ENCODE measurements at regions not wholly inside any gene's neighbourhood (a gene's known extent, or its start where the extent isn't known, plus 50 kb on each side); places are given as distances from the start of the nearest gene placed in this dataset.
"Not testable (repeated sequence)": the region's sequence is repeated elsewhere in the genome, so short reads cannot be mapped to it uniquely, and the experiment has no call there.

- ATAC-seq; FAIRE-seq; H3K9ac ChIP-seq (ENCODE audit: insufficient read depth, low read depth, low read length); H3K4me2 ChIP-seq (ENCODE audit: low read depth, low read length); CTCF ChIA-PET (ENCODE audit: low intra/inter-chr PET ratio, low total read pairs); H3K9me3 ChIP-seq (ENCODE audit: low read length); H3K4me3 ChIP-seq (replicated peaks in 1 of 3; ENCODE audit: insufficient read depth in 1 of 3, low read depth in 2 of 3, low read length in 3 of 3); H2AFZ ChIP-seq (ENCODE audit: low read length); H3K4me1 ChIP-seq (ENCODE audit: insufficient read depth, low read length); intact Hi-C loops (cut with micrococcal nuclease; ENCODE audit: unreplicated experiment); DNase-seq (ENCODE audit: low spot score); BruUV-seq (replicated peaks); H4K20me1 ChIP-seq (ENCODE audit: insufficient read depth, low read length); POLR2A ChIA-PET; H3K27me3 ChIP-seq (ENCODE audit: control insufficient read depth in 1 of 2, insufficient read depth in 2 of 2, low read length in 2 of 2); H3K36me3 ChIP-seq (replicated peaks in 1 of 2; ENCODE audit: control insufficient read depth in 1 of 2, insufficient read depth in 2 of 2, low read length in 2 of 2); H3K27ac ChIP-seq (ENCODE audit: extremely low read length, insufficient read depth, low read length); H3K79me2 ChIP-seq (ENCODE audit: insufficient read depth, low read length); in situ Hi-C loops (cut with HindIII; ENCODE audit: extremely low pct_ligation_motif_present, low pct_unique_long_range_greater_than_20kb): not testable (repeated sequence)
- WGBS (ENCODE audit: low lambda C conversion rate), result 100% methylated on average over 1 of the region's 4 CpGs
These were observed 306.2 kb upstream of the PLGLB1 start for GRCh38 chr2:87327648-87328371.

GRCh38 chr2:87329529-87329928, 307.9 kb upstream of the PLGLB1 start:
- H3K27me3 ChIP-seq (ENCODE audit: control insufficient read depth in 1 of 2, insufficient read depth in 2 of 2, low read length in 2 of 2); H3K36me3 ChIP-seq (replicated peaks in 1 of 2; ENCODE audit: control insufficient read depth in 1 of 2, insufficient read depth in 2 of 2, low read length in 2 of 2); BruUV-seq (replicated peaks); H3K4me1 ChIP-seq (ENCODE audit: insufficient read depth, low read length); CTCF ChIA-PET (ENCODE audit: low intra/inter-chr PET ratio, low total read pairs); POLR2A ChIA-PET; FAIRE-seq; H2AFZ ChIP-seq (ENCODE audit: low read length); H4K20me1 ChIP-seq (ENCODE audit: insufficient read depth, low read length); in situ Hi-C loops (cut with HindIII; ENCODE audit: extremely low pct_ligation_motif_present, low pct_unique_long_range_greater_than_20kb); H3K4me3 ChIP-seq (replicated peaks in 1 of 3; ENCODE audit: insufficient read depth in 1 of 3, low read depth in 2 of 3, low read length in 3 of 3); intact Hi-C loops (cut with micrococcal nuclease; ENCODE audit: unreplicated experiment); H3K9ac ChIP-seq (ENCODE audit: insufficient read depth, low read depth, low read length); H3K79me2 ChIP-seq (ENCODE audit: insufficient read depth, low read length); H3K9me3 ChIP-seq (ENCODE audit: low read length); H3K27ac ChIP-seq (ENCODE audit: extremely low read length, insufficient read depth, low read length): not testable (repeated sequence)
- 37% methylated on average over 6 of the region's 7 CpGs for WGBS (ENCODE audit: low lambda C conversion rate)
- ATAC-seq, result peak; percentile 51; the same call in 2 of the 3 replicates
- H3K4me2 ChIP-seq (ENCODE audit: low read depth, low read length), result 0 out of 2 replicates have a peak overlapping the region, but pooled peaks have one; percentile 39
- DNase-seq (ENCODE audit: low spot score), result peak; percentile 34

- BruUV-seq (replicated peaks); H2AFZ ChIP-seq (ENCODE audit: low read length); POLR2A ChIA-PET; H3K4me2 ChIP-seq (ENCODE audit: low read depth, low read length); ATAC-seq; H3K9ac ChIP-seq (ENCODE audit: insufficient read depth, low read depth, low read length); DNase-seq (ENCODE audit: low spot score); intact Hi-C loops (cut with micrococcal nuclease; ENCODE audit: unreplicated experiment); FAIRE-seq; H3K79me2 ChIP-seq (ENCODE audit: insufficient read depth, low read length); H4K20me1 ChIP-seq (ENCODE audit: insufficient read depth, low read length); H3K27ac ChIP-seq (ENCODE audit: extremely low read length, insufficient read depth, low read length); H3K4me1 ChIP-seq (ENCODE audit: insufficient read depth, low read length); H3K27me3 ChIP-seq (ENCODE audit: control insufficient read depth in 1 of 2, insufficient read depth in 2 of 2, low read length in 2 of 2); H3K9me3 ChIP-seq (ENCODE audit: low read length); in situ Hi-C loops (cut with HindIII; ENCODE audit: extremely low pct_ligation_motif_present, low pct_unique_long_range_greater_than_20kb); CTCF ChIA-PET (ENCODE audit: low intra/inter-chr PET ratio, low total read pairs); H3K36me3 ChIP-seq (replicated peaks in 1 of 2; ENCODE audit: control insufficient read depth in 1 of 2, insufficient read depth in 2 of 2, low read length in 2 of 2); H3K4me3 ChIP-seq (replicated peaks in 1 of 3; ENCODE audit: insufficient read depth in 1 of 3, low read depth in 2 of 3, low read length in 3 of 3): not testable (repeated sequence)
- WGBS (ENCODE audit: low lambda C conversion rate), result 63% methylated on average over 1 of the region's 4 CpGs
These were observed 308.8 kb upstream of the PLGLB1 start for GRCh38 chr2:87330486-87330885.

DNA sequence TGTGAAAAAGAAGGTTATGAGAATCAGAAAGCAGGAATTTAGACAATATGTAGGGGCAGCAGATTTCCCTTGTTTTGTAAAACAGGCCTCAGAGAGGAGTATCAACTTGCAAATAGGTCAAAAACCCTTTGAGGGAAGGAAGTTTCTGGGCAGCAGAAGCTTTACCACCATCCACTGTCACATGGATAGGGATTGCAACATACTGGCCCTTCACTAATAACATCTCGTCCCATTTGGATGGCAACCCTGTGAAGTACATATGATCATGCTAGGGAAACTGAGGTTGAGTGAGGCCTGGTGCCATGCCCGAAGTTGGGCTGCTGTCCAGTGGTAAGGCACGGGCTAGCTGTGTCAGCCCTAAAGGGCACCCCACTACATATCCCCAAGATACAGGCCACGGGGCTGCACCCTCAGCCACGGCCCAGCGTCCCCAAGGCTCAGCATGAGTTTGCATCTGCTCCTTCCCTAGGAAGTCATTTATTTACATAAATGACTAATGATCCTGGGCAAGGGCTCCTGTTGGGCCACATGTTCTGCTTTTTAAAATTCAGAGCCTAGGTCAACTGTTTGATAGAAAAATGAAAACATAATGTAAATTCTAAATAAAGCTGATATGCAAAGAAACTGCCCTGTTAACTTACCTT, 310.4 kb upstream of the PLGLB1 start:
- POLR2A ChIA-PET; H3K9ac ChIP-seq (ENCODE audit: insufficient read depth, low read depth, low read length); H3K4me1 ChIP-seq (ENCODE audit: insufficient read depth, low read length); H3K27ac ChIP-seq (ENCODE audit: extremely low read length, insufficient read depth, low read length); H3K4me3 ChIP-seq (replicated peaks in 1 of 3; ENCODE audit: insufficient read depth in 1 of 3, low read depth in 2 of 3, low read length in 3 of 3); H2AFZ ChIP-seq (ENCODE audit: low read length); H3K79me2 ChIP-seq (ENCODE audit: insufficient read depth, low read length); CTCF ChIA-PET (ENCODE audit: low intra/inter-chr PET ratio, low total read pairs); FAIRE-seq; H3K4me2 ChIP-seq (ENCODE audit: low read depth, low read length); H4K20me1 ChIP-seq (ENCODE audit: insufficient read depth, low read length); intact Hi-C loops (cut with micrococcal nuclease; ENCODE audit: unreplicated experiment); ATAC-seq; H3K9me3 ChIP-seq (ENCODE audit: low read length); H3K36me3 ChIP-seq (replicated peaks in 1 of 2; ENCODE audit: control insufficient read depth in 1 of 2, insufficient read depth in 2 of 2, low read length in 2 of 2); in situ Hi-C loops (cut with HindIII; ENCODE audit: extremely low pct_ligation_motif_present, low pct_unique_long_range_greater_than_20kb); H3K27me3 ChIP-seq (ENCODE audit: control insufficient read depth in 1 of 2, insufficient read depth in 2 of 2, low read length in 2 of 2); BruUV-seq (replicated peaks); DNase-seq (ENCODE audit: low spot score): not testable (repeated sequence)
- 67% methylated on average over 1 of the region's 6 CpGs for WGBS (ENCODE audit: low lambda C conversion rate)
